Epithelial cell of esophagus (primary cell): ENCODE measurements at regions not wholly inside any gene's neighbourhood (a gene's known extent, or its start where the extent isn't known, plus 50 kb on each side); places are given as distances from the start of the nearest gene placed in this dataset.

Experiments
- DNase-seq: peaks from one replicate; pipeline ENCODE4 v3.0.0; 2010; ENCODE audit warnings: low read depth
- H3K4me3 ChIP-seq: 2 replicates; pipeline ENCODE4 v1.5.1; 2011; ENCODE audit warnings: mild to moderate bottlenecking, low read length, control low read depth
- CTCF ChIP-seq: IDR thresholded peaks from 2 replicates; pipeline ENCODE4 v1.5.1; 2011; ENCODE audit warnings: low read depth, mild to moderate bottlenecking, low read length, control low read depth, inconsistent platforms; ENCODE audit not compliant: insufficient read depth; ENCODE audit errors: missing control alignments

GRCh38 chr2:82803307-82803706 is 1655.8 kb downstream of the SUCLG1 start:
- no peak for TF ChIP-seq CTCF
- DNase-seq, result no peak
- H3K4me3 ChIP-seq, result no peak overlapping the region

GRCh38 chr2:82797469-82797868 is 1661.6 kb downstream of the SUCLG1 start:
- TF ChIP-seq CTCF, result no peak
- DNase-seq, result no peak
- no peak overlapping the region for H3K4me3 ChIP-seq

- TF ChIP-seq CTCF, result no peak
- peak; percentile 13 for DNase-seq
- no peak overlapping the region for H3K4me3 ChIP-seq
These were observed 1662.9 kb downstream of the SUCLG1 start for GRCh38 chr2:82796132-82796531.

GRCh38 chr2:82795446-82795845 is 1663.6 kb downstream of the SUCLG1 start:
- DNase-seq, result peak; percentile 79
- no peak overlapping the region for H3K4me3 ChIP-seq
- no peak for TF ChIP-seq CTCF

- DNase-seq, result no peak
- TF ChIP-seq CTCF, result no peak
- no peak overlapping the region for H3K4me3 ChIP-seq
These were observed 1665.2 kb downstream of the SUCLG1 start for GRCh38 chr2:82793711-82794435.

GRCh38 chr2:82792316-82792715 is 1666.8 kb downstream of the SUCLG1 start:
- TF ChIP-seq CTCF, result no peak
- H3K4me3 ChIP-seq, result no peak overlapping the region
- peak; percentile 2 for DNase-seq
